GM12891 (cell line): ENCODE measurements at regions not wholly inside any gene's neighbourhood (a gene's known extent, or its start where the extent isn't known, plus 50 kb on each side); places are given as distances from the start of the nearest gene placed in this dataset.

Experiments
- DNase-seq: peaks from one replicate; pipeline ENCODE4 v3.0.0; 2011; ENCODE audit warnings: low spot score; ENCODE audit not compliant: insufficient read length
- FAIRE-seq: peaks from 2 replicates; lab custom pipeline; 2011; peaks lifted over from hg19 to GRCh38; lab: Jason Lieb, UNC
- PAX5 ChIP-seq: IDR thresholded peaks from 2 replicates; pipeline ENCODE4 v1.6.1; 2011; ENCODE audit warnings: low read length, moderate library complexity, mild to moderate bottlenecking; ENCODE audit not compliant: insufficient read depth, severe bottlenecking
- POLR2A ChIP-seq: IDR thresholded peaks from 2 replicates; pipeline ENCODE4 v1.6.1; 2011; ENCODE audit warnings: low read depth, low read length, control low read depth
- POLR2AphosphoS5 ChIP-seq: IDR thresholded peaks from 2 replicates; pipeline ENCODE4 v1.6.1; 2011; ENCODE audit warnings: low read depth, low read length, control low read depth
- POU2F2 ChIP-seq: IDR thresholded peaks from 2 replicates; pipeline ENCODE4 v1.6.1; 2011; ENCODE audit warnings: low read depth, mild to moderate bottlenecking, control low read depth, low read length, moderate library complexity
- SPI1 ChIP-seq: IDR thresholded peaks from 2 replicates; pipeline ENCODE4 v1.6.1; 2011; ENCODE audit warnings: low read depth, low read length, control low read depth
- TAF1 ChIP-seq: IDR thresholded peaks from 2 replicates; pipeline ENCODE4 v1.6.1; 2011; ENCODE audit warnings: low read depth, low read length, control low read depth

- DNase-seq (no peak), FAIRE-seq (no peak)
- TF ChIP-seq POU2F2, result no peak
- TF ChIP-seq POLR2AphosphoS5, result no peak
- no peak for TF ChIP-seq PAX5
- no peak for TF ChIP-seq POLR2A
- TF ChIP-seq SPI1, result no peak
- TF ChIP-seq TAF1, result no peak
Measured at GRCh38 chr7:86164827-86165226, 478.9 kb upstream of the GRM3 start.

- no peak for FAIRE-seq
- TF ChIP-seq TAF1, result no peak
Measured at GRCh38 chr7:86158111-86158510, 485.6 kb upstream of the GRM3 start.

GRCh38 chr7:86155623-86156022, 488.1 kb upstream of the GRM3 start:
- no peak for FAIRE-seq
- no peak for DNase-seq
- TF ChIP-seq POU2F2 (no peak), POLR2AphosphoS5 (no peak), POLR2A (no peak), TAF1 (no peak), SPI1 (no peak), PAX5 (no peak)

More at GRCh38 chr7:86158111-86158510, 485.6 kb upstream of the GRM3 start:
- DNase-seq, result no peak

GRCh38 chr7:86152926-86153325, 490.8 kb upstream of the GRM3 start:
- FAIRE-seq, result no peak
- DNase-seq, result no peak
- TF ChIP-seq POLR2AphosphoS5, result no peak
- no peak for TF ChIP-seq TAF1
- TF ChIP-seq SPI1, result no peak
- TF ChIP-seq PAX5, result no peak
- TF ChIP-seq POU2F2, result no peak
- no peak for TF ChIP-seq POLR2A

- no peak for DNase-seq
- FAIRE-seq, result no peak
- TF ChIP-seq SPI1 (no peak), POLR2A (no peak), POU2F2 (no peak), POLR2AphosphoS5 (no peak), PAX5 (no peak), TAF1 (no peak)
Measured at GRCh38 chr7:86149024-86149665, 494.6 kb upstream of the GRM3 start.

- DNase-seq (no peak), FAIRE-seq (no peak)
- TF ChIP-seq PAX5 (no peak), SPI1 (no peak), POLR2AphosphoS5 (no peak), POU2F2 (no peak), POLR2A (no peak), TAF1 (no peak)
Measured at GRCh38 chr7:86148501-86148900, 495.2 kb upstream of the GRM3 start.

GRCh38 chr7:86137343-86137742, 506.4 kb upstream of the GRM3 start:
- no peak for TF ChIP-seq POLR2AphosphoS5
- no peak for TF ChIP-seq POLR2A
- no peak for TF ChIP-seq SPI1
- TF ChIP-seq TAF1, result no peak
- no peak for TF ChIP-seq PAX5
- TF ChIP-seq POU2F2, result no peak
- DNase-seq (no peak), FAIRE-seq (no peak)

GRCh38 chr7:86130268-86130667, 513.4 kb upstream of the GRM3 start:
- FAIRE-seq (no peak), DNase-seq (no peak)
- TF ChIP-seq POLR2AphosphoS5 (no peak), SPI1 (no peak), POU2F2 (no peak), PAX5 (no peak), POLR2A (no peak), TAF1 (no peak)

- FAIRE-seq (no peak), DNase-seq (no peak)
- TF ChIP-seq SPI1 (no peak), POLR2AphosphoS5 (no peak)
Measured at GRCh38 chr7:86123476-86123875, 520.2 kb upstream of the GRM3 start.

- FAIRE-seq (no peak), DNase-seq (no peak)
- TF ChIP-seq SPI1, result no peak
- no peak for TF ChIP-seq PAX5
- no peak for TF ChIP-seq POLR2A
- TF ChIP-seq POLR2AphosphoS5, result no peak
- TF ChIP-seq TAF1, result no peak
- TF ChIP-seq POU2F2, result no peak
Measured at GRCh38 chr7:86094166-86094669, 549.5 kb upstream of the GRM3 start.
